ENCODE measurements at regions not wholly inside any gene's neighbourhood (a gene's known extent, or its start where the extent isn't known, plus 50 kb on each side); places are given as distances from the start of the nearest gene placed in this dataset.

DNA sequence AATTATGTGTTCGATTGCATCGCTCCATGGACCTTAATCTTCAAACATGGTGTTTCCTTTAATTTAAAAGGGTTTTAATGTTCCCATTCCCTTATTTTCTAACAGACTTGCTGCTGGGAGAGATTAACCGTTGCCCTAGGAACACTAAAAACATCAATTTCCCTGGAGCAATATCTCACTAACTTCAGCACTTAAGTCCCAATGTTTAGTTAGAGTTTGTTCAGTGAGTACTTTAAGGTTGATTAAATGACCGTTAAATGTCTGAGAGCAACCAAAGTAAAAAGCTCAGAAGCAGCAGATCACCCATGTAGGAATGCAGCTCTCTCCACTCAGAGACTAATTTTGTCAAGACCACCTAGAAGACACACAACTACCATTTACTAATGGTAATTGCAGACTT lies 111.2 kb upstream of the PDE5A start:
- TF ChIP-seq EZH2 (IDR thresholded peaks at IDR 0.05; ENCODE audit: low read length, missing control alignments): no peak
- TF ChIP-seq, protein P1, sequence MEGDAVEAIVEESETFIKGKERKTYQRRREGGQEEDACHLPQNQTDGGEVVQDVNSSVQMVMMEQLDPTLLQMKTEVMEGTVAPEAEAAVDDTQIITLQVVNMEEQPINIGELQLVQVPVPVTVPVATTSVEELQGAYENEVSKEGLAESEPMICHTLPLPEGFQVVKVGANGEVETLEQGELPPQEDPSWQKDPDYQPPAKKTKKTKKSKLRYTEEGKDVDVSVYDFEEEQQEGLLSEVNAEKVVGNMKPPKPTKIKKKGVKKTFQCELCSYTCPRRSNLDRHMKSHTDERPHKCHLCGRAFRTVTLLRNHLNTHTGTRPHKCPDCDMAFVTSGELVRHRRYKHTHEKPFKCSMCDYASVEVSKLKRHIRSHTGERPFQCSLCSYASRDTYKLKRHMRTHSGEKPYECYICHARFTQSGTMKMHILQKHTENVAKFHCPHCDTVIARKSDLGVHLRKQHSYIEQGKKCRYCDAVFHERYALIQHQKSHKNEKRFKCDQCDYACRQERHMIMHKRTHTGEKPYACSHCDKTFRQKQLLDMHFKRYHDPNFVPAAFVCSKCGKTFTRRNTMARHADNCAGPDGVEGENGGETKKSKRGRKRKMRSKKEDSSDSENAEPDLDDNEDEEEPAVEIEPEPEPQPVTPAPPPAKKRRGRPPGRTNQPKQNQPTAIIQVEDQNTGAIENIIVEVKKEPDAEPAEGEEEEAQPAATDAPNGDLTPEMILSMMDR (conservative IDR thresholded peaks at IDR 0.05 in 1 of 2, IDR thresholded peaks at IDR 0.05 in 1 of 2; ENCODE audit: low read depth in 1 of 2, low read length in 2 of 2): no peak

All from fibroblast of lung (primary cell).